HG03521 (cell line): ENCODE measurements at regions not wholly inside any gene's neighbourhood (a gene's known extent, or its start where the extent isn't known, plus 50 kb on each side); places are given as distances from the start of the nearest gene placed in this dataset.
"Not testable (repeated sequence)": the region's sequence is repeated elsewhere in the genome, so short reads cannot be mapped to it uniquely, and the experiment has no call there.

ENCODE experiments used
- ATAC-seq: cut with Tn5 transposase; IDR thresholded peaks from one replicate; pipeline ENCODE4 v1.9.1; 2021; ENCODE audit warnings: mild to moderate bottlenecking, moderate library complexity; ENCODE audit not compliant: unreplicated experiment

- no peak for ATAC-seq
Measured at GRCh38 chr6:6412221-6412620, 91.8 kb upstream of the F13A1 start.

DNA sequence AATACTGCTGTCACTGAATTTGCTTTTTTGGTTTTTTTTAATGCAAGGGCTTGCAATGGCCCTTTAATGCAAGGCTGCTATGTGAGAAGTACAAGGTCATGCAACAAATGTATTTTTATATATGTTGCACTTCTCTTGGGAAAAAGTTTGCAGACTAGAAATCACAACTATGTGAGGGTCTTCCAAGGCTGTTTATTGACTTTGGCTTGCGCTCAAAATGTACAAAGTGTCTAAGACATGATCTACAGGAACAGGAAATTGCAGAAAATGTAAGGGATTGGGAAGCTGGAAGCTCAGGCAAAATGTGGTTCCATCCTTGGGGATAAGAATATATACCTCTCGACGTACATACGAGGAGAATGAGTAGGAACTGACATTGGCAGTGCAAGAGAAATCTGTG lies 92.2 kb upstream of the F13A1 start:
- no peak for ATAC-seq

DNA sequence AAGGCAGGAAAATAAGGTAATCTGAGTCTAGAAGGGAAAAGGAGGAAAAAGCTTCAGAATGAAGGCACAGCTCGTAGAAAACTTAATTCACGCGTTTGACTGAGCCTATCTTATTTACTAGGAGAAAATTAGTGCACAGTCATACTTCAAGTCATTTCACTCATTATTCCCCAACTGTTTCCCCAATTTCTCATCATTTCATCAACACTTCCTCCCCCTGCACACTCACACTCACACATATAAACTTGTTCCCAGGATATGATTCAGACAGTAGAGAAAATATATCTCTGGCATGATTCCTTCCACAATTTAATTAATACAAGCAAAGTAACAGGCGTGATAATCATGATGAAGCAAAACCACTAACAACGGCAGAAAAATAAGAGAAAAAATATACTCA lies 94.5 kb upstream of the F13A1 start:
- ATAC-seq: no peak

GRCh38 chr6:6417475-6417874 lies 97.0 kb upstream of the F13A1 start:
- ATAC-seq: no peak

DNA sequence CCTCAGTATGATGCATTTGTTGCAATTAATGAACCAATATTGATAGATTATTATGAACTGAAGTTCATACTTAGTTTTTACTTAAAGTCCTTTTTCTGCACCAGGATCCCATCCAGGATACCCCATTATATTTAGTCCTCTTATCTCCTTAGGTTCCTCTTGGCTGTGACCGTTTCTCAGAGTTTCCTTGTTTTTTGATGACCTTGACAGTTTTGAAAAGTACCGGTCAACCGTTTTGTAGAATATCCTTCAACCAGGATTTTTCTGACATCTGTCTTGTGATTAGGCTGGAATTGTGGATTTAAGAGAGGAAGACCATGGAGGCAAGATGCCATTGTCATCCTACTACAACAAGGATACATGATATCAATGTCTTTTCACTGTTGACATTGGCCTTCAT lies 98.0 kb upstream of the F13A1 start:
- ATAC-seq: no peak

GRCh38 chr6:6420107-6420506 lies 99.6 kb upstream of the F13A1 start:
- ATAC-seq: no peak

- ATAC-seq: no peak
Measured at GRCh38 chr6:6434151-6434550, 113.7 kb upstream of the F13A1 start.

- ATAC-seq: no peak
Measured at GRCh38 chr6:6434723-6435122, 114.3 kb upstream of the F13A1 start.

GRCh38 chr6:6436366-6436765 lies 115.9 kb upstream of the F13A1 start:
- no peak for ATAC-seq

DNA sequence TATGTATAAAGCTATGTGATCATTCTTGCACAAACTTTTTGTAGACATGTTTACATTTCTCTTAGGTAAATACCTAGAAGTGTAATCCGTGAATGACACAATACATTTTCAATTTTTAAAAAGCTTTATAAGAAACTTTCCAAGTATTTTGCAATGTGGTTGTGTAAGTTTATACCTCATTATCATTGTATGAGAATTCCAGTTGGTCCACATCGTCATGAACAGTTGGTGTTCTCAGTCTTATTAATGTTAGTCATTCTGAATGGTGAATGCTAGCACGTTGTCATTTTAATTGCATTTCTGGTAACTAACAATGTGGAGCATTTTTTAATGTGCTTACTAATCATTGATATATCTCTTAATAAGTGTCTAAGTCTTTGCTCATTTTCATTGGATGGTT lies 116.5 kb upstream of the F13A1 start:
- ATAC-seq: no peak

DNA sequence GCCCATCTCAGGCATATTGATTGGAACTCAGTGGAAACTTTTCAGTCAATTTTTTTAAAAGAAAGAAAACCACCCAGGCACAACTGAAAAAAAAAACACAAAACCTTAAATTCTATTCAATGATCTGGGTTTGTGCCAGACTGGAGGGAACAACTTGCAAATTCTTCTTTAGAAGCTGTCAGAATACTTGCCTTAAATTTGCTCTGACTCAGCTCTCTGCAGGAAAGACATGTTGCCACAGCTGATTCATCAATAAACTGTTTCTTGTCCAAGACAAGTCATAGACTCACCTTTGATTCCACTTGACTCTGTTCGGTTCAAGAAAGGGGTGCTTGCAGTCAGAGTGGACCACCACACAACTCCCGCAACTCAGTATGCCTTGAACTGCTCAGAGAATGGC lies 117.8 kb upstream of the F13A1 start:
- ATAC-seq: no peak

GRCh38 chr6:6439778-6440177 lies 119.3 kb upstream of the F13A1 start:
- ATAC-seq: no peak

DNA sequence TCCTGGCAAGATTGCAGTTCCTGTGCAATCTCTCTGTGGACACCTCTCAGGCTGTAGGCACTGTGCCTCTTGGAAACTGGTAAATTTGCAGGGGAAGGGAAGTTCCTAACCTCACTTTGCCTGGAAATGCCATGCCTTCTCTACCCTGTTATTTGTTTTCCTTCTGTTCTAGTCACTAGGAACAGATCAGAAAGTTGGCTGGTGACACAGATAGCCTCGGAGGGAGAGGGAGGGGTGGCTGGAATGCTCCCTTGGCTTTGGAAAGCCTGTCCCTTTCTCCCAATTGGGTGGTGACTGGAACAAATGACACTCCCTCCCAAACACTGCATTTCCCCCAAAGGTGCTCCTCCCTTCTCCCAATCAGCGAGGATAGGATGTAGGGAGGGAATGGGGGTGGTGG lies 131.5 kb upstream of the F13A1 start:
- ATAC-seq: no peak

GRCh38 chr6:6453186-6453585 lies 132.7 kb upstream of the F13A1 start:
- ATAC-seq: no peak

- ATAC-seq: no peak
Measured at GRCh38 chr6:6455272-6455671, 133.2 kb upstream of the LY86 start.

DNA sequence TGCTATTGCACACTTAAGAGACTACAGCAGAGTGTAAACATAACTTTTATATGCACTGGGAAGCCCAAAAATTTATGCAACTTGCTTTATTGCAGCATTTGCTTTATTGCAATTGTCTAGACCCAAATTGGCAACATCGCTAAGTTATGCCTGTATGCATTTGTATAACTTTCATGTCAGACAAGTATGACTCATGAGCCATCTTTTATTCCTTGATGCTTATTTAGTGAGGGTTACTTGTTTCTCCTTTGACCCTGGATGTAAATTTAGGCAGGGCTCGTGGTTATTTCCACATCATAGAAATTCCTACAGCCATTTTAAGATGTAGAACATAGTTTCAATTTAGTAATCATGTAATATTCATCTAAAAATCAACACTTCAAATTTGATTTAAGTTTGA lies 130.3 kb upstream of the LY86 start:
- ATAC-seq: no peak

- ATAC-seq: not testable (repeated sequence)
Measured at GRCh38 chr6:6459963-6460362, 128.6 kb upstream of the LY86 start.

- no peak for ATAC-seq
Measured at GRCh38 chr6:6460416-6460815, 128.1 kb upstream of the LY86 start.

- no peak for ATAC-seq
Measured at GRCh38 chr6:6461138-6461537, 127.4 kb upstream of the LY86 start.

- ATAC-seq: no peak
Measured at GRCh38 chr6:6466967-6467761, 121.4 kb upstream of the LY86 start.

DNA sequence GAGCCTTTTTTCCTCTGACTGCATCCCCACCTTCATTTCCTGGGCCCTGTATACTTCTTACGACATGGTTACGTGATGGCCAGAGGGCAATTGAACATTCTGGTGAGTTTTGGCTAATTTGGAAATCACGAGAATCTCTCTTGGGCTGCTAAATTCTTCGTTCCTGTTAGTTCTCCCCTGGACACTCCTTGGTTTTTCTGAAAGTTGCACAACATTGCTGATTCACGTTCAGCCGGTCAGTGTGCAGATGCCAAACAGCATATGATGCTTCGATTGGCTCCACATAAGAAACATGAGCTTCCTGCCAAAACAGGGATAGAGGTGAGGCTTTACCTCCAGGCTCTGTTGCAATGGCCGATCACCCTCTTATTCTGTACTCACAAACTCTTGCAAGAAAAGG lies 119.4 kb upstream of the LY86 start:
- no peak for ATAC-seq

DNA sequence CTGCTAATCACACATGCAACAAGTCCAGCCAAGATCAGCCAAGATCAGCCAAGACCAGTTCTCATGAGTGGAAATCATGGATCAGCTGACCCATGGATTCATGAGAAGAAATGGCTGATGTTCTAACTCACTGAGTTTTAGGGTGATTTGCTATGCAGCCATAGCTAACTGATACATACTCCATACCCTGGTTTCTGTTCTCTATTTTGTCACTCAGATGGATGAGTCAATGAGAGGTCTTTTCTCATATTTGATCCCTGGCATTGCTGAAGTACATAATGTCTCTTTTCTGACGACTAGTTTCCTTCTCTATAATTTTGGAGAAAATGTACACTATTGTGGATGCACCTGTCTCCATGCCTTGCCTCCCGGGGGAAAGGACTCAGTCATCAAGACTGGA lies 118.4 kb upstream of the LY86 start:
- ATAC-seq: no peak

DNA sequence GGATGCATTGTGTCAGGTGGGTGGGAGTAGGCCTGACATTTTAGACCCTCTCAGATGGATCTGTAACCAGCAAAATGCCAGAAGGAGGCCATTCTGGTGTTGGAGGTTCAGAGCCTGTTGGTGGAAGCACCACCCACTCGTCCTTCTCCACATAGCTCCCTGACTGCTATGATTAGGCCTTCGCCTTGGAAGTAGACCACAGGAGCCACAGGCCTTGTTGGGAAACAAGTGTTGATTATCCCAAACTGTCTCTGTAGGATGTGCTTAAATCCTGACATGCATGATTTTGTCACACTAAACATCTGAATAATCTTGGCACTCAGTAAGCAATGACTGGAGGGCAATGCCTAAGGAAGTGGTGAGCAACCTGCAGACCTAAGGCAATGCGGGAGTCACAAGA lies 117.2 kb upstream of the LY86 start:
- ATAC-seq: no peak
